ENCODE measurements at regions not wholly inside any gene's neighbourhood (a gene's known extent, or its start where the extent isn't known, plus 50 kb on each side); places are given as distances from the start of the nearest gene placed in this dataset.

DNA sequence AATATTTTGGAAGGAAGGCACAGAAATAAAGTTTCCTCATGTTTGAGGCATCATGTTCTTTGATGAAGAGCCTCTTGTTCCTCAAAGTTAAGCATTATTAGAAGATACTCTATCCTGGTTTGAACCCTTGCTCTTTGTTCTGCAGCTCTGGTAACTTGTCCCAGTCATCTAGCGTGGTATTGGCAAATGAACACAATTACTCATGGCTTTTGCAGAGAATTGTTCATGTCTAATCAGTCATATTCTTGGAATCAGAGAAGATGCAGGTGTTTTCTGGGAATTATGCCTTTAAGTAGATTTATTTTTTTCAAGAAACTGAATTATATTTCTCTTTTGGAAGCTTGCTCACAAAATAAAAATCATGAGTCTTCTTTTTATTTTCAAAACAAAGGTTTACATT, 52.9 kb upstream of the HPGDS start:
- no peaks in the 10 kb centered on the region for H3K9me3 ChIP-seq (ENCODE audit: low read depth)
- no peaks in the 10 kb centered on the region for H3K27me3 ChIP-seq
- H3K36me3 ChIP-seq: no peaks in the 10 kb centered on the region
- peak in 1 of 2 donors; percentile 8 for DNase-seq (ENCODE audit: low read depth in 1 of 2, low spot score in 1 of 2)
- no peak overlapping the region for H3K4me3 ChIP-seq
- H3K27ac ChIP-seq: no peak overlapping the region
- H3K4me1 ChIP-seq (ENCODE audit: low read depth): peaks cover 14% of the 10 kb centered on the region
- TF ChIP-seq, protein P1, sequence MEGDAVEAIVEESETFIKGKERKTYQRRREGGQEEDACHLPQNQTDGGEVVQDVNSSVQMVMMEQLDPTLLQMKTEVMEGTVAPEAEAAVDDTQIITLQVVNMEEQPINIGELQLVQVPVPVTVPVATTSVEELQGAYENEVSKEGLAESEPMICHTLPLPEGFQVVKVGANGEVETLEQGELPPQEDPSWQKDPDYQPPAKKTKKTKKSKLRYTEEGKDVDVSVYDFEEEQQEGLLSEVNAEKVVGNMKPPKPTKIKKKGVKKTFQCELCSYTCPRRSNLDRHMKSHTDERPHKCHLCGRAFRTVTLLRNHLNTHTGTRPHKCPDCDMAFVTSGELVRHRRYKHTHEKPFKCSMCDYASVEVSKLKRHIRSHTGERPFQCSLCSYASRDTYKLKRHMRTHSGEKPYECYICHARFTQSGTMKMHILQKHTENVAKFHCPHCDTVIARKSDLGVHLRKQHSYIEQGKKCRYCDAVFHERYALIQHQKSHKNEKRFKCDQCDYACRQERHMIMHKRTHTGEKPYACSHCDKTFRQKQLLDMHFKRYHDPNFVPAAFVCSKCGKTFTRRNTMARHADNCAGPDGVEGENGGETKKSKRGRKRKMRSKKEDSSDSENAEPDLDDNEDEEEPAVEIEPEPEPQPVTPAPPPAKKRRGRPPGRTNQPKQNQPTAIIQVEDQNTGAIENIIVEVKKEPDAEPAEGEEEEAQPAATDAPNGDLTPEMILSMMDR (IDR thresholded peaks at IDR 0.05; ENCODE audit: low read depth, low read length): no peak

DNA sequence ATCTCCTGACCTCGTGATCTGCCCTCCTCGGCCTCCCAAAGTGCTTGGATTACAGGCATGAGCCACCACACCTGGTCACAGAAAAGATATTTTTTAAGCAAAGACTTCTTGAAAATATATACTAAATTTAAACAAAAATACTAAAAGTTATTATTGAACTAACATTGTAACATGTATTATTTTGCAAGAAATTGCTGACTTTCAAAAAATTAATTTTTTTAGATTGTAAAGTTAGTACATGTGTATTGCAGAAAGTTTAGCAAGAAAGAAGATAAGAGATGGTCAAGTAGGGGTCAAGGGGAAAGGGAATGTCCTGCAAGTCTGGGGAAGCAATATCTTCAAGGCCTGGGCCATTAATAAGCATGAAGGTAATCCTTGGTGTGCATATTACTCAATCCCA, 54.3 kb upstream of the HPGDS start:
- TF ChIP-seq, protein P1 (IDR thresholded peaks at IDR 0.05; ENCODE audit: low read depth, low read length): no peak
- H3K36me3 ChIP-seq: no peaks in the 10 kb centered on the region

DNA sequence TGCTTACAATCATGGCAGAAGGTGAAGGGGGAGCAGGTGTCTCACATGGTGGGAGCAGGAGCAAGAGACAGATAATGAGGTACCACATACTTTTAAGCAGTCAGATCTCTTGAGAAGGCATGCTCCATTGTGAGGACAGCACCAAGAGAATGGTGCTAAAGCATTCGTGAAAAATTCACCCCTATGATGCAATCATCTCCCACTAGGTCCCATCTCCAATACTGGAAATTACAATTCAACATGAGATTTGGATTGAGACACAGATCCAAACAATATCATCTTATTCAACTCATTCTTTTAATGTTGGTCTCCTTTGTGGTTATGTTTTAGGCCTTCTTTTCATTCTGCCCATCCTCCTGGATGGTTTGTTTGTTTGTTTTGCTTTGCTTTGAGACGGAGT, 54.1 kb upstream of the PDLIM5 start:
- H3K27me3 ChIP-seq: no peaks in the 10 kb centered on the region
- DNase-seq (ENCODE audit: low read depth in 1 of 2, low spot score in 1 of 2): no peak
- no peaks in the 10 kb centered on the region for H3K36me3 ChIP-seq
- no peak overlapping the region for H3K4me3 ChIP-seq
- no peak overlapping the region for H3K27ac ChIP-seq
- TF ChIP-seq, protein P1 (IDR thresholded peaks at IDR 0.05; ENCODE audit: low read depth, low read length): no peak
- H3K9me3 ChIP-seq (ENCODE audit: low read depth): no peaks in the 10 kb centered on the region
- H3K4me1 ChIP-seq (ENCODE audit: low read depth): peaks cover 30% of the 10 kb centered on the region

More for the DNA sequence above, 54.3 kb upstream of the HPGDS start:
- H3K4me1 ChIP-seq (ENCODE audit: low read depth): peaks cover 28% of the 10 kb centered on the region
- DNase-seq (ENCODE audit: low read depth in 1 of 2, low spot score in 1 of 2): no peak
- H3K27ac ChIP-seq: no peak overlapping the region
- H3K4me3 ChIP-seq: no peak overlapping the region
- no peaks in the 10 kb centered on the region for H3K9me3 ChIP-seq (ENCODE audit: low read depth)
- no peaks in the 10 kb centered on the region for H3K27me3 ChIP-seq

DNA sequence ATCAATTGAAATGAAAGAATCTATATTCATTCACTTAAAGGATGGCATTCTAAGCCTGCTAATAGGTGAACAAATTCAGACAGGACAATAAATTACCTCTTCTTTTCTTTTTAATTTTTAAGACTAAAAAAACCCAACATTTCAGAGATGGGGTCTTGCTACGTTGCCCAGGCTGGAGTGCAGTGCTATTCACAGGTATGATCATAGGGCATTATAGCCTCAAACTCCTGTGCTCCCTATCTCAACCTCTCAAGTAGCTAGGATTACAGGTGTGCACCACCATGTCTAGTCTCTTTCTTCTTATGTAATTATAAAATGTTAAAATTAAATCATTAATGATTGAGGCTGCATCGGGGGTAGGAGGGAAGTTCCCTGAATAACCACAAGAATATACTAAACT, 52.5 kb upstream of the PDLIM5 start:
- Histone ChIP-seq H3K4me1 (ENCODE audit: low read depth) (peaks cover 39% of the 10 kb centered on the region), H3K27ac (peak overlapping the region; percentile 90), H3K9me3 (ENCODE audit: low read depth) (no peaks in the 10 kb centered on the region), H3K27me3 (no peaks in the 10 kb centered on the region), H3K4me3 (no peak overlapping the region), H3K36me3 (no peaks in the 10 kb centered on the region)
- TF ChIP-seq, protein P1 (IDR thresholded peaks at IDR 0.05; ENCODE audit: low read depth, low read length): no peak
- no peak for DNase-seq (ENCODE audit: low read depth in 1 of 2, low spot score in 1 of 2)

DNA sequence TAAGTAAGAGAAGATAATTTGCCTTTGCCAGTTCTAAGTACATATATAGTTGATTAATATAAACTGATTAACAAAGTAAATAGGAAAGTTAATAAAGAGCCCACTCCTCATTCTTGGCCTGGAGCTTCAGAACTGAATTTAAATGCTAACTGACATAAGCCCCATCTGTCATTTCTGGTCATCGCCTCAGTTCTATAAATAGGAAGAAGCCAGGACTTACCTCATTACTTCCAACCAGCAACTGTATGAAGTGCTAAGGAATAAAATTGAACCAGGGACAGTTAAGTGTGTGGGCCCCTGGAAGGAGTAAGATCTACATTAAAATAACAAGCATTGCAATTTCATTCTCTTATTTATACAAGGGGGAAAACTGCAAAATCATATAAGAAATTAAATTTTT, 52.0 kb upstream of the PDLIM5 start:
- Histone ChIP-seq H3K36me3 (no peaks in the 10 kb centered on the region), H3K27ac (peak overlapping the region; percentile 90), H3K4me3 (no peak overlapping the region), H3K9me3 (ENCODE audit: low read depth) (no peaks in the 10 kb centered on the region), H3K4me1 (ENCODE audit: low read depth) (peaks cover 43% of the 10 kb centered on the region), H3K27me3 (no peaks in the 10 kb centered on the region)
- TF ChIP-seq, protein P1 (IDR thresholded peaks at IDR 0.05; ENCODE audit: low read depth, low read length): no peak
- DNase-seq (ENCODE audit: low read depth in 1 of 2, low spot score in 1 of 2): peak in 1 of 2 donors; percentile 50

DNA sequence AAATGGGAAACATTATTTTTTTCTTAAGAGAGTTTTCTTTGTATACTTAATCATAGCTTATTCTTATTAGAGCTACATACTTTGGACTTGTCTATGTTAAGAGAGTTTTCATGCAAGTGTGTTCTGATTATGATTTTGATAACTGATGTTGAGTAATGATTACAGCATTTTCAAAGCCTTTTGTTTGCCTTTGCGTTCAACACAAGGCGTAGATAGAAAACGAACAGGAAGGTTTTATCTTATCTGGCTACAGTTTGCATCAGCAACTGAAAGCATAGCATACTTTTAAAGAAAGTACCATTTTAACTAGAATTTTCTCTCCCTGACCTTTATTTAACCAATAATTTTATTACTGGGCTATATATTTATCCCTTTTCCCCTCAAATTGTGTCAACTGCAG, 51.6 kb upstream of the PDLIM5 start:
- H3K36me3 ChIP-seq: no peaks in the 10 kb centered on the region
- no peak overlapping the region for H3K4me3 ChIP-seq
- H3K4me1 ChIP-seq (ENCODE audit: low read depth): peaks cover 48% of the 10 kb centered on the region
- H3K9me3 ChIP-seq (ENCODE audit: low read depth): no peaks in the 10 kb centered on the region
- TF ChIP-seq, protein P1 (IDR thresholded peaks at IDR 0.05; ENCODE audit: low read depth, low read length): no peak
- no peaks in the 10 kb centered on the region for H3K27me3 ChIP-seq
- peak overlapping the region; percentile 90 for H3K27ac ChIP-seq
- peak in 1 of 2 donors; percentile 23 for DNase-seq (ENCODE audit: low read depth in 1 of 2, low spot score in 1 of 2)
